22Rv1 (cell line): ENCODE measurements at regions not wholly inside any gene's neighbourhood (a gene's known extent, or its start where the extent isn't known, plus 50 kb on each side); places are given as distances from the start of the nearest gene placed in this dataset.
"Not testable (repeated sequence)": the region's sequence is repeated elsewhere in the genome, so short reads cannot be mapped to it uniquely, and the experiment has no call there.

Experiments
- H3K27ac ChIP-seq: fragments of 450-650 bp; 2 replicates; pipeline ENCODE4 v1.5.1; 2017
- ZFX ChIP-seq: fragments of 450-650 bp; IDR thresholded peaks from 2 replicates; pipeline ENCODE4 v1.6.1; 2017; ENCODE audit warnings: antibody characterized with exemption, borderline replicate concordance
- TF ChIP-seq, protein P1 (sequence below): fragments of 450-650 bp; IDR thresholded peaks from 2 replicates; pipeline ENCODE4 v1.5.1; 2017; ENCODE audit warnings: mild to moderate bottlenecking

- no peak for TF ChIP-seq ZFX
- TF ChIP-seq, protein P1, sequence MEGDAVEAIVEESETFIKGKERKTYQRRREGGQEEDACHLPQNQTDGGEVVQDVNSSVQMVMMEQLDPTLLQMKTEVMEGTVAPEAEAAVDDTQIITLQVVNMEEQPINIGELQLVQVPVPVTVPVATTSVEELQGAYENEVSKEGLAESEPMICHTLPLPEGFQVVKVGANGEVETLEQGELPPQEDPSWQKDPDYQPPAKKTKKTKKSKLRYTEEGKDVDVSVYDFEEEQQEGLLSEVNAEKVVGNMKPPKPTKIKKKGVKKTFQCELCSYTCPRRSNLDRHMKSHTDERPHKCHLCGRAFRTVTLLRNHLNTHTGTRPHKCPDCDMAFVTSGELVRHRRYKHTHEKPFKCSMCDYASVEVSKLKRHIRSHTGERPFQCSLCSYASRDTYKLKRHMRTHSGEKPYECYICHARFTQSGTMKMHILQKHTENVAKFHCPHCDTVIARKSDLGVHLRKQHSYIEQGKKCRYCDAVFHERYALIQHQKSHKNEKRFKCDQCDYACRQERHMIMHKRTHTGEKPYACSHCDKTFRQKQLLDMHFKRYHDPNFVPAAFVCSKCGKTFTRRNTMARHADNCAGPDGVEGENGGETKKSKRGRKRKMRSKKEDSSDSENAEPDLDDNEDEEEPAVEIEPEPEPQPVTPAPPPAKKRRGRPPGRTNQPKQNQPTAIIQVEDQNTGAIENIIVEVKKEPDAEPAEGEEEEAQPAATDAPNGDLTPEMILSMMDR, result no peak
- no peak overlapping the region for H3K27ac ChIP-seq
Observed at GRCh38 chr6:56827908-56828649, 126.8 kb upstream of the BEND6 start.

GRCh38 chr6:56824431-56824830, 130.5 kb upstream of the BEND6 start:
- H3K27ac ChIP-seq, result not testable (repeated sequence)

DNA sequence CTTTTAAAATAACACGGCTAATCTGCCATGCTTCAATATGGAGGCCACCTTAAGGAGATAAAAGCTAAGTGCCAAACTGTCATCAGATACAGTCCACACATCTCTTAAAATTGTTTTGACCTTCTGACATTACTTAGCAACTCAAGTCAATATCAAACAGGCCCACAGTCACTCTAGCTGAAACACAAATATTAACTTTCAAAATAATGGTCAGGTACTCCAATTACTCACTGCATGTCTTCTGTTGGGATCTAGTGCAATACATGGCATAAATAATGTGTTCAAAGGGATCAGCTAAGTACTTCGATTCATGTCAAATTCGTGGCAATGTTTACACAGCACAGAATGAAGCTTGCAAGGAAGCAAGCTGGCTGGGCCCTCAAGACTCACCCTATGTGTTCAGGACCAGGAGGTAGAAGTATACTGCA, 133.9 kb upstream of the BEND6 start:
- TF ChIP-seq ZFX, result no peak
- TF ChIP-seq, protein P1, result no peak
- 0 out of 2 replicates have a peak overlapping the region, but pooled peaks have one; percentile 21 for H3K27ac ChIP-seq

GRCh38 chr6:56820060-56820459, 134.8 kb upstream of the BEND6 start:
- H3K27ac ChIP-seq, result no peak overlapping the region
- TF ChIP-seq, protein P1, result no peak
- no peak for TF ChIP-seq ZFX

GRCh38 chr6:56819604-56820003, 135.3 kb upstream of the BEND6 start:
- H3K27ac ChIP-seq, result no peak overlapping the region
- TF ChIP-seq ZFX, result no peak
- TF ChIP-seq, protein P1, result no peak

- TF ChIP-seq, protein P1, result no peak
- TF ChIP-seq ZFX, result no peak
- no peak overlapping the region for H3K27ac ChIP-seq
Observed at GRCh38 chr6:56816370-56816769, 138.5 kb upstream of the BEND6 start.

DNA sequence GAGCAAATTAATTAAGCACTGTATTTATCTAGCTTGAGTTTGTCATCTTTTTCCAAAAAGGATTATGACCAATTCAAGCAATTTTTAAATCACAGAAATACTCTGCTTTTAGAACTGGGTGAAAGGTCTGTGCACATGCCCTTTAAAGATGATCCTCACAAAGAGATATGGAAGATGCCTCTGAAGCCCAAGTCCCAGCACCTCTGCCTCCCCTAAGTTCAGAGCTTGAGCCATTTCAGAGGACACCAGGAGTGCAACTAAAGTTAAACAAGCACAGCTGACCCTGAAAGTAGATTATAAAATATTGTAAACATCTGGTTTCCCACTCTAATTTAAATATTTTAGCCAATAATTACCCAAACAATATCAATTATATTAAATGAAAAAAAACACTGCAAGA, 139.5 kb upstream of the BEND6 start:
- H3K27ac ChIP-seq, result no peak overlapping the region
- TF ChIP-seq, protein P1, result no peak
- TF ChIP-seq ZFX, result no peak

GRCh38 chr6:56814802-56815201, 140.1 kb upstream of the BEND6 start:
- TF ChIP-seq, protein P1, result no peak
- no peak for TF ChIP-seq ZFX
- H3K27ac ChIP-seq, result no peak overlapping the region
